GM12865 (cell line): ENCODE measurements at regions not wholly inside any gene's neighbourhood (a gene's known extent, or its start where the extent isn't known, plus 50 kb on each side); places are given as distances from the start of the nearest gene placed in this dataset.
"Not testable (repeated sequence)": the region's sequence is repeated elsewhere in the genome, so short reads cannot be mapped to it uniquely, and the experiment has no call there.

ENCODE experiments used
- DNase-seq: peaks from one replicate; pipeline ENCODE4 v3.0.0; 2010; ENCODE audit warnings: low read depth
- H3K4me3 ChIP-seq: 2 replicates; pipeline ENCODE4 v1.5.1; 2011; ENCODE audit warnings: mild to moderate bottlenecking, low read depth, low read length, control low read depth
- CTCF ChIP-seq: IDR thresholded peaks from 2 replicates; pipeline ENCODE4 v1.5.1; 2011; ENCODE audit warnings: low read length, control low read depth, low read depth, inconsistent platforms; ENCODE audit not compliant: insufficient read depth; ENCODE audit errors: missing control alignments

- no peak overlapping the region for H3K4me3 ChIP-seq
Observed at GRCh38 chr1:228887960-228888359, 152.7 kb downstream of the RHOU start.

GRCh38 chr1:228889289-228889688 lies 154.0 kb downstream of the RHOU start:
- no peak for TF ChIP-seq CTCF
- DNase-seq: no peak
- H3K4me3 ChIP-seq: no peak overlapping the region

More at GRCh38 chr1:228887960-228888359, 152.7 kb downstream of the RHOU start:
- no peak for DNase-seq
- no peak for TF ChIP-seq CTCF

- no peak for DNase-seq
- no peak for TF ChIP-seq CTCF
- H3K4me3 ChIP-seq: no peak overlapping the region
Observed at GRCh38 chr1:228891272-228892034, 156.2 kb downstream of the RHOU start.

- DNase-seq: not testable (repeated sequence)
Observed at GRCh38 chr1:228892200-228892599, 156.9 kb downstream of the RHOU start.

GRCh38 chr1:228894442-228894989 lies 159.2 kb downstream of the RHOU start:
- H3K4me3 ChIP-seq: no peak overlapping the region

More at GRCh38 chr1:228892200-228892599, 156.9 kb downstream of the RHOU start:
- not testable (repeated sequence) for H3K4me3 ChIP-seq

GRCh38 chr1:228897901-228898300 lies 162.6 kb downstream of the RHOU start:
- no peak for TF ChIP-seq CTCF
- no peak for DNase-seq
- no peak overlapping the region for H3K4me3 ChIP-seq

More at GRCh38 chr1:228894442-228894989, 159.2 kb downstream of the RHOU start:
- no peak for DNase-seq
- no peak for TF ChIP-seq CTCF

GRCh38 chr1:228898582-228898992 lies 163.3 kb downstream of the RHOU start:
- no peak overlapping the region for H3K4me3 ChIP-seq
- peak; percentile 44 for DNase-seq
- TF ChIP-seq CTCF: no peak
